ENCODE measurements at regions not wholly inside any gene's neighbourhood (a gene's known extent, or its start where the extent isn't known, plus 50 kb on each side); places are given as distances from the start of the nearest gene placed in this dataset.

- no peaks in the 10 kb centered on the region for H3K27me3 ChIP-seq
- TF ChIP-seq CTCF (IDR thresholded peaks at IDR 0.05 in 4 of 5, conservative IDR thresholded peaks at IDR 0.05 in 1 of 5) (no peak), POLR2A (IDR thresholded peaks at IDR 0.05) (no peak)
- no peak for DNase-seq
- H3K4me1 ChIP-seq, result no peaks in the 10 kb centered on the region
- no peaks in the 10 kb centered on the region for H3K36me3 ChIP-seq
- H3K27ac ChIP-seq, result no peak overlapping the region
- H3K4me3 ChIP-seq, result no peak overlapping the region
- in situ Hi-C loops (cut with MboI; ENCODE audit: low sequenced_read_pairs in 4 of 4) (no loop called here), intact Hi-C loops (cut with DNase I; ENCODE audit: low total_unique reads) (no loop called here)
- ATAC-seq, result no peak
- no peaks in the 10 kb centered on the region for H3K9me3 ChIP-seq
These were observed 506.9 kb downstream of the SATB2 start for GRCh38 chr2:198950803-198951202.

- intact Hi-C loops (cut with DNase I; ENCODE audit: low total_unique reads), result no loop called here
- Histone ChIP-seq H3K27ac (no peak overlapping the region), H3K4me1 (no peaks in the 10 kb centered on the region), H3K36me3 (no peaks in the 10 kb centered on the region), H3K4me3 (no peak overlapping the region), H3K9me3 (no peaks in the 10 kb centered on the region), H3K27me3 (no peaks in the 10 kb centered on the region)
- in situ Hi-C loops (cut with MboI; ENCODE audit: low sequenced_read_pairs in 4 of 4), result no loop called here
- DNase-seq (no peak), ATAC-seq (no peak)
- no peak for TF ChIP-seq POLR2A (IDR thresholded peaks at IDR 0.05)
- no peak for TF ChIP-seq CTCF (IDR thresholded peaks at IDR 0.05 in 4 of 5, conservative IDR thresholded peaks at IDR 0.05 in 1 of 5)
These were observed 512.2 kb downstream of the SATB2 start for GRCh38 chr2:198945496-198945895.

- TF ChIP-seq POLR2A (IDR thresholded peaks at IDR 0.05) (no peak), CTCF (IDR thresholded peaks at IDR 0.05 in 4 of 5, conservative IDR thresholded peaks at IDR 0.05 in 1 of 5) (no peak)
- no peak overlapping the region for H3K27ac ChIP-seq
- no peaks in the 10 kb centered on the region for H3K4me1 ChIP-seq
- intact Hi-C loops (cut with DNase I; ENCODE audit: low total_unique reads), result no loop called here
- ATAC-seq (no peak), DNase-seq (no peak)
- H3K36me3 ChIP-seq, result no peaks in the 10 kb centered on the region
- no peak overlapping the region for H3K4me3 ChIP-seq
- H3K9me3 ChIP-seq, result peaks cover 0 to 4% (median 3%) of the 10 kb centered on the region in 3 donors
- no peaks in the 10 kb centered on the region for H3K27me3 ChIP-seq
- in situ Hi-C loops (cut with MboI; ENCODE audit: low sequenced_read_pairs in 4 of 4), result no loop called here
These were observed 527.6 kb downstream of the SATB2 start for GRCh38 chr2:198930170-198930569.

GRCh38 chr2:198928026-198928425 is 529.7 kb downstream of the SATB2 start:
- TF ChIP-seq CTCF (IDR thresholded peaks at IDR 0.05 in 4 of 5, conservative IDR thresholded peaks at IDR 0.05 in 1 of 5) (no peak), POLR2A (IDR thresholded peaks at IDR 0.05) (no peak)
- Histone ChIP-seq H3K27me3 (no peaks in the 10 kb centered on the region), H3K9me3 (peaks cover 0 to 4% (median 3%) of the 10 kb centered on the region in 3 donors), H3K4me3 (no peak overlapping the region), H3K36me3 (no peaks in the 10 kb centered on the region), H3K27ac (no peak overlapping the region), H3K4me1 (no peaks in the 10 kb centered on the region)
- in situ Hi-C loops (cut with MboI; ENCODE audit: low sequenced_read_pairs in 4 of 4), result no loop called here
- intact Hi-C loops (cut with DNase I; ENCODE audit: low total_unique reads), result no loop called here
- ATAC-seq, result no peak
- no peak for DNase-seq

Data from gastrocnemius medialis (tissue), 4 donors.